NCI-H187 treated with DMSO at 0.1 percent for 48 hours (cell line): ENCODE measurements at regions not wholly inside any gene's neighbourhood (a gene's known extent, or its start where the extent isn't known, plus 50 kb on each side); places are given as distances from the start of the nearest gene placed in this dataset.

ENCODE experiments used
- DNase-seq: peaks from one replicate; lab custom pipeline; 2025; lab: John Stamatoyannopoulos, UW

DNA sequence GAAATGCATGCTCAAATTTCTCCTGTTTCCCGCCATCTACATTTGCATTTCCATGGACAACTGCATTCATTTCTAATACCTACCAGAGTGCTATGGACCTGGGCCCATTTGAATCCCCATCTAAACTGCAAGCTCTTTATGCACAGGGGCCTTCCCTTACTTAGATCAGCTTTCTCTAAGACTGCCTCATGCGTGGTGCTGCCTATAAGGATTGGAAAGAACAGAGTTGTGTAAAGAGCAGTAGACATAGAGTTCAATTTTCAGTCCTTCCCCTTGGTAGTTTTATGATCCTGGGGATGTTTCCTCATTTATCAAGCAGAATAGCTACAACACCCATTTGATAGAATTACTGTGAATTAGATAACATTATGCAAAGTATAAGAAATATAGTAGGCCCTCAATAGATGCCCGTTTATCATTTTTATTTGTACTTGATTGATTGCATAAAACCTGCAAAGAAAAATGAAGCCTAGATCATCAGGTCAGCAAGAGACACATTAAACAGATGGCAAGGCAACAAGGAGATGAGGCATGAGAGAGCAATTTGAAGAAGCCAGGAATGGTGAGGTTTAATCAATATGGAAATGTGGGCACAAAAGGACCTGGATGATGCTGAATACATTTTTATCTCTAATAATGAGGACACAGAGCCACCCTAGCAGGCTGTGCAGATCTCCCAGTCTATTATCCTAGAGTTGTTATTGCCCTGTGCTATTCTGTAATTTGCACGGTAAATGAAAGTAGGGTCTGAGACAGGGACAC, 359.7 kb downstream of the FAM181B start:
- DNase-seq: no peak

DNA sequence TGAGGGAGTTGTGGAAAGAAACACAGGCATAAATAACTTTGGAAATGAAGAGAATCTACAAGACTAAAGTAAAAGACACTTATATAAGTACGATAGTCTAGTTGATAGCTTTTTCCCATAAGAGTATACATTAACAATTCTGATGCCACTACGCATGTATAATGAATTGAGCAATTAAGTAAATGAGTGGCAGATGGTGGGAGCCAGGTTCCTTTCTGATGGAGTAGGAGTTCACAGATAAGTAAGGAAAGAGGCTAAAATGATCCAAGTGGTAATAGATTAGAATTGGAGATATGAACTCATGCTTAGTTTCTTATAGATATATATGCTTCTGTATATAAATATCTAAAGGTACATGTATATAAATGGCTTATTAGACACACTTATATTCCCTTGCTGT, 368.3 kb downstream of the FAM181B start:
- no peak for DNase-seq

DNA sequence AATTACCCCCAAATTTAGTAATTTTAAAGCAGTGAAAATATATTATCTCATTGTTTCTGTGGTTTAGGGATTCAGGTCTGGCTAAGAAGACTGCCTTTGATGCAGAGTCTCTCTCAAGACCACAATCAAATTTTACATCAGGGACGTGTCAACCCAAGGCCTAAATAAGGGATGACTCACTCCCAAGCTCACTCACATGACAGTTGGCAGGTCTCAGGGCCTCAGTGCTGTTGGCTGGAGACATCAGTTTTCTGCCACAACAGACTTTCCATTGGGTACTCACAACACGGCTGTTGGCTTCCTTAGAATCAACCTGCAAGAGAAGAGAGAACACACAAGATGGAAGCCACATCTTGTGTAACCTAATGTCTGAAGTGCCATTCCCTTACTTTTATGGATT, 377.3 kb downstream of the FAM181B start:
- no peak for DNase-seq

DNA sequence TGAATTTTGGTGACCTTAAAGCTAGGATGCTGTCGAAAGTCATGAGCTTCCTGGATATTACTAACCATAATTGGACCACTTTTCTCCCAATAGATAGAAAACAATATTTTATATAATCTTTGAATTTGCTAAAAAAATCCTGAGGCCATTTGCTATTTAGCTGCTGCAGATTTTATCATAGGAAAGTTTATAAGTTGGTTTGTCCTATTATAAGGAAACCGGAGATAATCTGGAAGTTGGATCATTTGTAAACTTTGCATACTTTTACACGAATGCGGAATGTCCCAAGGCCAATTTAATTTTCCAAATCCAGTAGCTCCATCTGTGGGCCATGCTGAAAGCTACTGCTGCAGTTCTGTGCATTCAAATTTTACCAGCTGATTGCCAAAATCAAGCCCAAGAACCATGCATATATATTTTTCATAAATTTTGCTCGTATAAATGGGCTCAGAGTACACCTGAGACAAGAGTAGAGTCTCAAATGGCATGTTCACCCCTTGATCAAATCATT, 378.3 kb downstream of the FAM181B start:
- DNase-seq: no peak

DNA sequence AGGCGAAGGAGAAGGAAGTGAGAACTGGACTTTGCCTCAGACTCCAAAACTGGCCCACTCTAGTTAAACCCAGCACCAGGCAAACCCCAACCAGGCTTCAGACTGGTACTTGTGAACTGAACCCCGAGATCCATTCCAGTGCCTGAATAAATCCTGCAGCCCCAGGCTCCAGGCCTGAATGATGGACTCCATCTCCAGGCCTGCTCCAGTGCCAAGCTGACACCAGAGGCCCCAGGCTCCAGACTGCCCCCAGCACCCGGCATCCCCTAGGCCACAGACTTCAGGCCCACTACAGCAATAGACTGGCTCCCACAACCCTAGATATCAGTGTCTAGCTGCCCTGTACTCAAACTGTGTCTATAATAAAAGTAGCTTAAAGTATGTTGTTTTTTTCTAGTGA, 406.8 kb downstream of the FAM181B start:
- DNase-seq: no peak

DNA sequence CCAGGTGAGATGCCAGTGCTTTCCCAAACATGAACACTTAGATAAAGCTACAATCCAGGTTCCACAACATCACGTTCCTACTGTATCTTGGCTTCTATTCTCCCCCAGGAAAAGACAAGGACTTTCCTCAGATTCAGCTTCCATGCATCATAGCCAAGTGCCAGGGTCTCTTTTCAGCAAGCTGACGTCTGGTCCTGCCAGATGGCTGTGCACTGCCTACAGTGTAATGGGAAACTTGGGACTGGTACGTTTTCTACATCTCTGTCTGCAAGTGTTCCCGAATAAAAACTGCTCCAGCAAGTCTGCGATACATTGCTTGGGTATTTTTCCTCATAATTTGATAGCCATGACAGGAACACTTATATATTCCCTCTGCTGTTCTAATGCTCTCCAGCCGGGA, 412.5 kb downstream of the FAM181B start:
- DNase-seq: no peak

DNA sequence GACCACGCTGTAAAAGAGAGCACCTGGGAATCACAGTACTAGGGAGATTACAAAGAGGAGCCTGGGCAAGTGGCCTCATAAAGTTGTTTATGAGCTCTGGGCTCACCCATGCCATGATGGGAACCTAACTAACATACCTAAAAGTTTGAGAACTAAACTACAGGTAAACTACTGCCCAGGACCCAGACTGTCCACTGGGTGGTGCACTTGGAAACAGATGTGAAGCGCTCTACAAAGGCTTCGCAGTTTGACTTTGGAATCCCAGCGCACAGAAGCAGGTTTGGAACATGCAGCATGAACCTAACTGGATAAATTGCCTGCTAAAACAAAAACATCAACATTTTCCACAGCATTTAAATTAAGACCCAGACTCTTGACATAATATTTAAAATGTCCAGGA, 418.6 kb downstream of the FAM181B start:
- no peak for DNase-seq

DNA sequence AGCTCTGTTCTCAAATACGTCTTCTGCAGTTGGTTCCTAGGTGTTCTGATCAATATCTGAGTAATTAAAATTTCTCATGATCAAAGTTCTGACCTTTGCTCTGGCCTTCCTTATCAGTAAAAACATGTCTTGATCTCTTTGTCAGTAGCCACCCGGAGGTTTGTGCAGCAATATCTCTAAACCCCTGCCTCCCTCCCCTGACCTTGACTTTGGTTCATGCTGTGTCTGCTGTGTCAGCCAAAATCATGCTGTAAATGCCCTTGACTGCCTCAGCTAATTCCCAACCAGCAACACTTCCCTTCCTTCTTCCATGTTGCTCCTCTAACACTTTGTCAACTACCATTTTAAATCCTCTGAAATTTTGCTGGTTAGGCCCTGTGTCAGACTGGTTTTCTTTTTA, 424.7 kb downstream of the FAM181B start:
- DNase-seq: no peak

DNA sequence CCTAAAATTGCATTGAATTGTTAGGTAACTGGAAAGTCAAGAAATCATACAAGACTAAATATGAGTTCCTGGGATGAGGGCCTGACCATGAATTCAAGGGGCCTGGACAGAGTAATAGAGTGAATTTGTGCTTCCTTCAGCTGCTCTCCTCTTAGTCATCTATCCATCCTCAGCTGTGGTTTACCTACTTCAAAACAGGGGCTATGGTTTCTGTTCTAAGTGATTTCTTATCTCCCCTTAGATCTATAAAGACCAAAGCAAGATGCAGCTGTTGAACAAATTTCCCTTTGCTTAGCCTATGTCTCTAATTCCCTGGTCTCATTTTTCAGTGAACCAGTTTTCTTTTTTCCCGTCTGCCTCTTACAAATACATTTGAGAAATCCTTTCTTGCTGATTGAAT, 428.5 kb downstream of the FAM181B start:
- no peak for DNase-seq

DNA sequence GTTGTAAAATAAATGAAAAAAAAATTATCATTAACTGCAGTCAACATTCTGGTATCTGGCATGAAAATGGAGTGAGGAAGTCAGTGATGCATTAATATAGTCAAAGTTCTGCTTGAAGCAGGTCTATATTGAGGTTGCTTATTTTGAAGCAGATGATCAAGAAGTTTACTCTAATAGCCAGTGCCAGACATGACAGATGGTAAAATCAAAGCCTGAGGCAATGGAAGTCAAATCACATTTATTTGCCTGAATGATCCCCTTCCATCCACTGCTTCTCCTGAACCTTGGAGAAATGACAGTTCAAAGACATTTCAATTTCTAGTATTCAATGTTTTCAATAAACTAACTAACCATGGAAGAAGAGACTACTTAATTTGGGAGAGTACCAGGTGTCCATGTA, 430.0 kb downstream of the FAM181B start:
- no peak for DNase-seq

DNA sequence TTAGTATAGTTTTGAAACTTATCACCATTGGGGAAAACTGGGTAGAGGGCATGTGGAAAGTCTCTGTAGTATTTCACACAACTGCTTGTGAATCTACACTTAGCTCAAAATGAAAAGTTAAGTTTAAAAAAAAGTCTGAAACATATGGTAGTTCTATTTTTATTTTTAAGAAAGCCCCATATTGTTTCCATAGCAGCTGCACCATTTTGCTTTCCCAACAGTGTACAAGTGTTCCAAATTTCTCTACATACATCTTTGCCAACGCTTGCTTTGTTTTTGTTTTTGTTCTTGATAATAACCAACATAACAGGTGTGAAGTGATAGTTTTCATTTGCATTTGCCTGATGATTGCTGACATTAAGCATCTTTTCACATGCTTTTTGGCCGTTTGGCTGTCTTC, 445.2 kb downstream of the FAM181B start:
- DNase-seq: no peak

DNA sequence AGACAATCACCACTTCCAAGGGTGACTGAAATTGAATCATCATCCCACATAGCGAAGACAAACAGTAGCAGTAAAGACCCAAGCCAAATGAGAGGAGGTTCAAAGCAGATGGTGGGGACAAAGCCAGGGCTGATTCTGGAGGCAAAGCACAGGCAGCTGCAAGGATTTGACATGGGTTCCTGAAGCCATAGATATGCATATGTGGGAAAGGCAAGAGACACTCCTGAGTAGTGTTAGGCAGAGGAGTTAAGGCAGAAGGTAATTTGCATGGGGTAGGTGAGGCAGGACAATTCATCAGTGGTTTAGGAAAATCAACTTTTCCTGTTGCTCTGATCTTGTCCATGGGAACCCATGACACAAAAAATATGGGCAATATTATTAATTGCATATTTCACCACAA, 462.8 kb downstream of the FAM181B start:
- DNase-seq: no peak

DNA sequence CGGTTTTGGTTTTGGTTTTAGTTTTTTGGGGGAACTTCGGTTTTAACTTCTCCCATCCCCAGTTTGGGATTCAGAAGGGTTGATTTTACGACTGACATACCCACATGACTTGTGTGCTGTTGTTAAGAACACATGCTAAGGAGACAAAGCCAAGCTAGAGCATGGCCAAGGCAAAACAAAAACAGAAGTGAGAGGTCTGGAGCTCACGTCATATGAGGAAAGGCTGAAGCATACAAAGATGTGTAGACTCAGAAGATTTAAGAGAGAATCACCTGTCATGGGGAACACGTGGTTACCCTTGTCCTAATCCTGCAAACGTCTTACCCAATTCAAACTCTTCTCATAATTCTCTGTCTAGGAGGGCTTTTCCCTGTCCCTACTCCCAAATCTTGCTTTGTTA, 465.0 kb downstream of the FAM181B start:
- no peak for DNase-seq

DNA sequence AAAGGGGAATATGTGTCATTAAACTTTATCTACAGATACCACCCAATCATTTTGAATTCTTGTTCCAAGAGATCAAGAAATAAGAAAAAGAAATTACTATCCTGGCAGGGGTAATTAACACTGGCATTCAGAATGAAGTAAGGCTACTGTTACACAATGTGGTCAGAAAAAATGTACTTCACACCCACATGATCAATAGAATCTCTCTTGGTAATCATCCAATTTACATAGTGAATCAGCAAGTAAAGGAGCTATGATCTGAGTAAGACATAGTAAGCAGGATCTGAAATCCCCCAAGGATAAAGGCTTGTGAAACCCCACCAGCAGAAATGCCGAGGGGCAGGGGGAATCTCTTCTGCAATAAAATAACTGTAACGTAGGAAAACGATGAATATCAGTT, 466.5 kb downstream of the FAM181B start:
- no peak for DNase-seq

DNA sequence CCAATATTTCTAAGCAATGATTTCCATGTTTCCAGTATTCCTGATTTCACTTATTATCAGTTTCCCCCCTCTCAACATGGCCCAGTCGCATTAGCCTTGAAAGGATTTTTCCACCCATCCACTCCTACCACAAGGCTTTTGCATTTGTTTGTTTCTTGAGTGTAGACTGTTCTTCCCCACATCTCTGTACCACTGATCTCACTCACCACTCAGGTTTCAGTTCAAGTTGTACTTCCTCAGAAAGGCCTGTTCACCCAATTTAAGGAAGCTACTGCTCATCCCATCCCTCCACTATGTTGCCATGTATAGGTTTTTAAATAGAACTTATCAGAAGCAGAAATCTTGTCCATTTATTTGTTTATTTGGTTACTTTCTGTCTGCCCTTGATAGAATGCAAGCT, 472.3 kb downstream of the FAM181B start:
- no peak for DNase-seq

DNA sequence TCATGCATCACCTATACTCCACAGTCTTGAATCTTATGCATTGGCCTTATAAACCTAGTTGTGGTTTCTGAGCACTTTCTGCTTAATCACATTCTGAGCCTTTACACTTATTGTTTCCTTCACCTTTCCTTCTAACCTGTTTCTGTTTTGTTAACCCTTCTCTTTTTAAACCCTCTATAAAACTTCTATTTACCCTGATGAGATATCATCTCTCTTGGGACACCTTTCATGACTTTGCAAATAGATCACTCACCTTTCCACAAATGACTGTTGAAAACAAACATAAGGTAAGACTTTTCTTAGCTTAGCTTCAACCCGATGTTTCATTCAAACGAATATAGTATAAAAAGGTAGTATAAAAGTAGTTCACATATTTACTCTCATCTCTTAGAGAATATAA, 483.6 kb downstream of the FAM181B start:
- DNase-seq: no peak

DNA sequence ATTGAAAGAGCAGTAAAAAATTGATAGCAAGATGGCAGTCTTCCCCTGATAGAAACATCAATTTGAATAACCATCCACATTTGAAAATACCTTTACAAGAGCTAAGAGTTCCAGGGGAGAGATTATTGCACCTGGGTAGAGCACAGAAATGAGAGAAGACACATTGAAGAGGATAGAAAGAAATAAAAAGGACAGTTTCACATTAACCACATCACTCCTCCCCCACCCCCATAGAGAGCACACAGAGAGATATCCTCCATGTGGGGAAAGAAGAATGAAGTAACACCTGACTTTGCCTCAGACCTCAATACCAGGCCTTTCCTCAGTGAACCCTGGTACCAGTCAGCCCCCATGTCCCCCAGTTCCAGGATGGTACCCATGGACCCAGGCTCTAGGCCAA, 486.7 kb downstream of the FAM181B start:
- DNase-seq: no peak

DNA sequence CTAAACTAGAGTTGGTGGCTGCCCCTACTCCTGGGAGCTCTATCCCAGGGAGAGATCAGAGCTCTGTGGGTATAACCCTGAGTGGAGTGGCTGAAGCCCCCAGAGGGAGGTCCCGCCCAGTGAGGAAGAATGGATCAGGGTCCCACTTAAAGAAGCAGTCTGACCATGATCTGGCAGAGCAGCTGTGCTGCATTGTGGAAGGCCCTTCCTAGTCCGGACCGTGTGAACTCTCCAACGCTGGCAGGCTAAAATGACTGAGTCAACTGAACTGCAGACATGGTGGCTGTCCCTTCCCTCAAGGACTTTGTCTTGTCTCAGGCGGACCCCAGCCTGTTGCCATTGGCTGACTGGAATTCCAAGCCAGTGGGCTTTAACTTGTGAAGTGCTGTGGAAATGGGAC, 494.2 kb downstream of the FAM181B start:
- no peak for DNase-seq

DNA sequence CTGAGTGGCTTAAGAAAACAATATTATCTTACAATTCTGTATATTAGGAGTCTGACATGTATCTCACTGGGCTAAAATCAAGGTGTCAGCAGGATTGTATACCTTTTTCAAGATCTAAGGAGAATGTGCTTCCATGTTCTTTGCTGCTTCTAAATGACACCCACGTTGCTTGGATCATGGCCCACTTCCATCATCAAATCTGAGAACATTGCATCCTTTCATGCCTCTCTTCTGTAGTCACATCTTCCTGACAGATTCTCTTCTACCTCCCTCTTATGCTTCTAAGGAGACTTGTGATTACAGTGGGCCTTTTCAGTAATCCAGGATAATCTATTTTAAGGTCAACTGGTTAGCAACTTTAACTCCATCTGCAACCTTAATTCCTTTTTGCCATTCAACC, 499.4 kb downstream of the FAM181B start:
- no peak for DNase-seq

DNA sequence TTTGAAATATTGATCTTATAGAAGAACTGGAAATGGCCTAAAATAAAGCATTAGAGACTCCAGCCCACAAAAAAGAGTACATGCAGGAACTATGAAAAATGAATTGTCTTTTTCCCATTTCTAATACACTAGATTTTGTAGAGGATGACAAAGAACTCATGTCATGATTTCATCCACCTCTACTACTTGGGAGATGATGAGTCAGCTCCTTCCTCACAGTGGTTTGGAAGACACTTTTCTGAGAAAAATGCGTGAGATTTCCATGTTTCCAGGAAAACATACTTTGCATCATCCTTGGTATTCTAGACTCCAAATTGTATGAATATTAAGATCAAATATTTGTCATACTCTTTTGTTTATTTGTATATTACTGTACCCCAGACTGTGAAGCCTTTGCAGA, 500.5 kb downstream of the FAM181B start:
- DNase-seq: no peak

DNA sequence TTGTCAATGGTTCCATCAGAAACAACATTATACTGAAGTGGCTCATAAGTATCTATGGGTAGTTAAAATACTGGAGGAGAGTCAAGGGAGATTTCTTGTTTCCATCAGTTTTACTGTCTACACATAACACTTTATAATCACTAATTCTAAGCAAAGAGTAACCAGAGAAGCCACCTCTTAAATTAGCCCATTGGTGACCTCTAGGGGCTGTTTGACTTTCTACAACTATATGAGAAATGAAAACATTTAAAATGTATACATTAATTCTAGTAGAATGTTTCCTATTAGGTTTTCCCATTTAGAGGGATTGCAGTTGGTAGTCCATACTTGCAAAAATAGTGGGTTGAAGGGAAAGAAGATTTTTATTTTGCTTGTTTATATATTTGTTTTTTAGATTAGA, 504.3 kb downstream of the FAM181B start:
- no peak for DNase-seq

DNA sequence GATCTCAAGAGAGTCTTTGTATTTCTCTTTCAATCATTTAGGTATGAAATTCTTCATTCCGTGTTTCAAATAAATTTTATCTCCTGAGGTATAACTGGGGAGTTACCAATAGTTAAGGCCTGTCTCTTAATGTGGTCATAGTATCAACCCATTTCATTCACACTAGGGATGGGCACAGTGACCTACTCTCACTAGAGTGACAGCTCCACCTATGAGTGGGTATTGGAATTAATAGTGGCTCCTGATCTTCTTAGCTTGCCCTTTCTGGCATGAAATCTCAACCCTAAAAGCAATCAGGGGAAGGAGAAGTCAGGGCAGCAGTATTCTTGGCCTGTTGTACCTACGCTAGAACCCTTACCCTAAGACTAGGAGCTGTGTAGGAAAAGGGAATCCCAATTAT, 507.7 kb downstream of the FAM181B start:
- DNase-seq: no peak

DNA sequence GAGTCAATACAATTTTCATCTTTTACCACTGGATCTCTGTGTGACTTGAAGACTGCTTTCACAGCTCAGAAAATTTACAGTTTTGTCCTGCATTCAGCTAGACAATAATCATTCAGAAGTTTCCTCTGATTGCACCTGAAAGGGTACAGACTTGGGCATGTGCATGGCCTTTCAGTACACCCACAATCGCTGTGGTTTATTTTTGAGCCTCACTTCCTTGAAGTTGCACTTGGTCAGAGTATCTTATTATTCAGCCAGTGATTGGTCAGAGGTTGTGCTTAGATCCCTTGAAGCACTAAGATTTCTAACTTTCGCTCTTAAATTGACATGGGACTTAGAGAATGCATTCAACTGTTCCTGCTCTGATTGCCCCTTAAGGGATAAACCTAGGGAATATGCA, 508.2 kb downstream of the FAM181B start:
- DNase-seq: no peak

DNA sequence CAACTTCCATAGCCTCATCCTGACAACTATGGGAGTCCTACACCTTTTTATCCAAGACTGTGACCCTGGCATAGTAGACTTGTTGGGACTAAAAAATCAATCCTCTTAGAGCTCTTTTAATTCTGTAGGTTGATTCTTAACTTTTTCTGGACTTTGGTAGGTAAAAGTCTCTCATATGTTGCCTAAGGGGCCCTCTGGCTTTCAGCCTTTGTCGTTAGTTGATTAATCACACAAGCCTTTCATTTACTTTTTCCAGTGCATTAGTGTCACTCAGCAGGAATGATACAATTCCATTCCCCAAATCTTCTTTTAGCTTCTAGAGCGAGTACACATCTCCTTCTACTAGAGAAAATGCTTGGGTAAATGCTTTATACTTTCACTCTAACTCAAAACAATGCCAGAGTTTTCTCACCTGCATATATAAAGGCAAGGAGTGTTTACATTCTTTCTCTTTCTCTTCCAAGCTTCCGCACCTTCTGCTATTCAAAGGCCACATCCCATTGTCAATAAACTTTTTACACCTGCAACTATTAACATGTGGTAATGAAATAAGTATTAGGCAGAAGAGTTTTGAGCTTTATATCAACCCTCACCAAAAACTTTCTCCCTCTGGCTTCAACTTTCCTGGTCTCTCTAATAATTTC, 516.6 kb downstream of the FAM181B start:
- DNase-seq: no peak
